ENCODE measurements at regions not wholly inside any gene's neighbourhood (a gene's known extent, or its start where the extent isn't known, plus 50 kb on each side); places are given as distances from the start of the nearest gene placed in this dataset.

DNA sequence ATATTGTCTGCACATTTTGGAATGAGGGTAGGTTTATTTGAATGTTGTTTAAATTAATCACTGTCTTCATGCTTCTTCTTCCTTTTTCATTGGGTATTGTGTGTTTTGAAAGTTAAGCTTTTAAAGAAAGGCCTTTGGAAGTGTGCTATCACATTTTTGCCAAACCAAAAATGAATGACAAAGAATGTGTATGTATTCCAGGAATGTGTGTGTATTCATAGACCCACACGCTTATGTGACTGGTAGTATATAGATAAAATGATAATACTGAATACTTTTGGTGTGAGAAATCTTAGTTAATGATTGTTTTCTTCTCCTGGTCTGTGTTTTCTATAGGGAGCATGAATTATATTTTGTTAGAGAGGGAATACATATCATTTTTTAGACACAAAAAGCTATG, 404.4 kb downstream of the TLL1 start (continued):
- TF ChIP-seq FOSB (CRISPR knock-in tag; IDR thresholded peaks at IDR 0.05) (no peak), SMC3 (IDR thresholded peaks at IDR 0.05) (no peak)
- TF ChIP-seq, protein P1, sequence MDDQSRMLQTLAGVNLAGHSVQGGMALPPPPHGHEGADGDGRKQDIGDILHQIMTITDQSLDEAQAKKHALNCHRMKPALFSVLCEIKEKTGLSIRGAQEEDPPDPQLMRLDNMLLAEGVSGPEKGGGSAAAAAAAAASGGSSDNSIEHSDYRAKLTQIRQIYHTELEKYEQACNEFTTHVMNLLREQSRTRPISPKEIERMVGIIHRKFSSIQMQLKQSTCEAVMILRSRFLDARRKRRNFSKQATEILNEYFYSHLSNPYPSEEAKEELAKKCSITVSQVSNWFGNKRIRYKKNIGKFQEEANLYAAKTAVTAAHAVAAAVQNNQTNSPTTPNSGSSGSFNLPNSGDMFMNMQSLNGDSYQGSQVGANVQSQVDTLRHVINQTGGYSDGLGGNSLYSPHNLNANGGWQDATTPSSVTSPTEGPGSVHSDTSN (IDR thresholded peaks at IDR 0.05), result no peak

DNA sequence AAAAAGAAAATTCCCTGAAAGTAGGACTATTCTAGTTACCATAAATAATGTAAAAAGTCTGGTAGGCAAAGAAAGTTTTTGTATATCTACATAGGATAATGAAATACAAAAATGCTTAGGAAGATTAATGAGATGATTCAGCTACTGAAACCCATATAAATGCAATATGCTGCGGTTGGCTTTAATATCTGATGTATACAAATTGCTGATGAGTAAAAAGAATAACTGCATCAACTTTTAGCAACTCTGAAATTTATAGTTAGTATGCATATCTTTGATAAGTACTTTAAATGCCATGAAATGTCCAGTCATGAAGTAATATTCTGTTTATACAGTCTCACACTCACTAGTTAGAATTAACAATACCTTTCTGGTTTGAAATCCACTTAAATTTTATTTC, 404.8 kb downstream of the TLL1 start:
- no peak for TF ChIP-seq SMC3 (IDR thresholded peaks at IDR 0.05)
- TF ChIP-seq, protein P2, sequence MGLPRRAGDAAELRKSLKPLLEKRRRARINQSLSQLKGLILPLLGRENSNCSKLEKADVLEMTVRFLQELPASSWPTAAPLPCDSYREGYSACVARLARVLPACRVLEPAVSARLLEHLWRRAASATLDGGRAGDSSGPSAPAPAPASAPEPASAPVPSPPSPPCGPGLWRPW (IDR thresholded peaks at IDR 0.05), result no peak
- TF ChIP-seq BHLHE40 (IDR thresholded peaks at IDR 0.05; ENCODE audit: low read depth, low read length), result no peak
- no peak for TF ChIP-seq ZNF302 (CRISPR knock-in tag; IDR thresholded peaks at IDR 0.05)
- TF ChIP-seq MAFK (IDR thresholded peaks at IDR 0.05; ENCODE audit: partially characterized antibody), result no peak
- no peak for TF ChIP-seq MAZ (IDR thresholded peaks at IDR 0.05; ENCODE audit: borderline replicate concordance, low read depth, low read length)
- no peak for TF ChIP-seq EP300 (IDR thresholded peaks at IDR 0.05)
- no peak for TF ChIP-seq EHMT2 (IDR thresholded peaks at IDR 0.05; ENCODE audit: low read depth)
- Histone ChIP-seq H3K4me2 (no peak overlapping the region), H3K4me3 (no peak overlapping the region), H3K9me3 (no peaks in the 10 kb centered on the region), H3K4me1 (no peaks in the 10 kb centered on the region), H3K27ac (no peak overlapping the region)
- no peak for FAIRE-seq
- DNase-seq (ENCODE audit: low read depth in 1 of 2, low spot score in 1 of 2), result no peak
- ChIA-PET POLR2A (no interaction called here), CTCF (no interaction called here)
- ATAC-seq, result no peak
- whole genome bisulfite sequencing (ENCODE audit: missing lambda C conversion rate), result 32% methylated on average over 1 of the region's 1 CpG

DNA sequence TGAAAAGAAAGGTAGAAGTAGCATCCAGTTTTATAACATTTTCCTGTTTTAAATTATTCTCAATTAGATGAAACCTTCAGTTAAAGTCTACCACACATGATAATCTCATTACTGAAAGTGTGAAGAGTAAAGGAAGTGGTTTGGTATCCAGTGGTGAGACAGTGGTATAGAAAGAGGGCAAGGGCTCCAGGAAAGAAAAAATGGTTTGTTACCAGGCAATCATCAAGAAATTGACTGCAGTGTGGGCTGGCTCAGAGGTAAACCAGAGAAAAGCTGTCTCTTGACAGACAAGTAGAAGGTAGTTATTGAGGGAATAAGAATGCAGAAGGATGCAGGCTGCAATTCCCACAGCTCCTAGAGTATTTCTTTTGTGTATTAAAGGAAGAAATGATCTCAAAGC, 406.2 kb downstream of the TLL1 start:
- no peaks in the 10 kb centered on the region for H3K9me3 ChIP-seq
- H3K4me3 ChIP-seq, result no peak overlapping the region
- ATAC-seq (no peak), DNase-seq (ENCODE audit: low read depth in 1 of 2, low spot score in 1 of 2) (no peak), FAIRE-seq (no peak)
- no peaks in the 10 kb centered on the region for H3K4me1 ChIP-seq
- ChIA-PET POLR2A (no interaction called here), CTCF (no interaction called here)
- no peak overlapping the region for H3K27ac ChIP-seq
- TF ChIP-seq HOXB13 (CRISPR knock-in tag; IDR thresholded peaks at IDR 0.05; ENCODE audit: low read depth) (no peak), TFCP2L1 (CRISPR knock-in tag; IDR thresholded peaks at IDR 0.05) (no peak), RAD21 (conservative IDR thresholded peaks at IDR 0.05 in 1 of 2, IDR thresholded peaks at IDR 0.05 in 1 of 2) (no peak), POLR2A (IDR thresholded peaks at IDR 0.05; ENCODE audit: low read length) (no peak), FOXS1 (CRISPR knock-in tag; IDR thresholded peaks at IDR 0.05) (no peak)
- no peak overlapping the region for H3K4me2 ChIP-seq

DNA sequence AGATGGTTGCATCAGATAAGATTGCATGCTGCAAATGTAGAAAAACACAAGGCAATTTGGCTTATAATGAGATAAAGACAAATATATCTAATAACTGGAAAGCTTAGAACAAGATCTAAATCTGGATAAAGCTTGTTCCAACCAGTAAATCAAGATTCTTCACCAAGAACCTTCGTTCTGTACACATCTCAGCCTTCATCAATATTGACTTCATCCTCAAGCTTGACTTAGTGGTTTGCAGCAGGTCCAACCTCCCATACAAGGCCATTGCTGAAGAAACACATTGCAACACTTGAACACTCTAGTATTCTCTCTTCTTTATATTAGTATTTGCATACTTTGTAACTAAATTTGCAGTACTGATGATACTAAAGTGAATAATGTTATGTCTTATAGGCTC, 407.6 kb downstream of the TLL1 start:
- no peak for FAIRE-seq
- 9% methylated on average over 1 of the region's 1 CpG for WGBS (ENCODE audit: missing lambda C conversion rate)
- no peak overlapping the region for H3K4me3 ChIP-seq
- H3K4me2 ChIP-seq, result no peak overlapping the region
- DNase-seq (ENCODE audit: low read depth in 1 of 2, low spot score in 1 of 2), result no peak
- no peaks in the 10 kb centered on the region for H3K9me3 ChIP-seq
- ATAC-seq, result no peak
- no peaks in the 10 kb centered on the region for H3K4me1 ChIP-seq
- no peak for TF ChIP-seq FOSB (CRISPR knock-in tag; IDR thresholded peaks at IDR 0.05)
- TF ChIP-seq, protein P3, sequence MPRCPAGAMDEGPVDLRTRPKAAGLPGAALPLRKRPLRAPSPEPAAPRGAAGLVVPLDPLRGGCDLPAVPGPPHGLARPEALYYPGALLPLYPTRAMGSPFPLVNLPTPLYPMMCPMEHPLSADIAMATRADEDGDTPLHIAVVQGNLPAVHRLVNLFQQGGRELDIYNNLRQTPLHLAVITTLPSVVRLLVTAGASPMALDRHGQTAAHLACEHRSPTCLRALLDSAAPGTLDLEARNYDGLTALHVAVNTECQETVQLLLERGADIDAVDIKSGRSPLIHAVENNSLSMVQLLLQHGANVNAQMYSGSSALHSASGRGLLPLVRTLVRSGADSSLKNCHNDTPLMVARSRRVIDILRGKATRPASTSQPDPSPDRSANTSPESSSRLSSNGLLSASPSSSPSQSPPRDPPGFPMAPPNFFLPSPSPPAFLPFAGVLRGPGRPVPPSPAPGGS (IDR thresholded peaks at IDR 0.05), result no peak
- no peak for TF ChIP-seq GATA3 (IDR thresholded peaks at IDR 0.05; ENCODE audit: borderline replicate concordance)
- no peak for TF ChIP-seq MAZ (IDR thresholded peaks at IDR 0.05; ENCODE audit: borderline replicate concordance, low read depth, low read length)
- no peak for TF ChIP-seq FOSL2 (IDR thresholded peaks at IDR 0.05)
- no peak for TF ChIP-seq FOSL2 (CRISPR knock-in tag; IDR thresholded peaks at IDR 0.05)
- no peak for TF ChIP-seq HOXA7 (CRISPR knock-in tag; IDR thresholded peaks at IDR 0.05)
- TF ChIP-seq, protein P4, sequence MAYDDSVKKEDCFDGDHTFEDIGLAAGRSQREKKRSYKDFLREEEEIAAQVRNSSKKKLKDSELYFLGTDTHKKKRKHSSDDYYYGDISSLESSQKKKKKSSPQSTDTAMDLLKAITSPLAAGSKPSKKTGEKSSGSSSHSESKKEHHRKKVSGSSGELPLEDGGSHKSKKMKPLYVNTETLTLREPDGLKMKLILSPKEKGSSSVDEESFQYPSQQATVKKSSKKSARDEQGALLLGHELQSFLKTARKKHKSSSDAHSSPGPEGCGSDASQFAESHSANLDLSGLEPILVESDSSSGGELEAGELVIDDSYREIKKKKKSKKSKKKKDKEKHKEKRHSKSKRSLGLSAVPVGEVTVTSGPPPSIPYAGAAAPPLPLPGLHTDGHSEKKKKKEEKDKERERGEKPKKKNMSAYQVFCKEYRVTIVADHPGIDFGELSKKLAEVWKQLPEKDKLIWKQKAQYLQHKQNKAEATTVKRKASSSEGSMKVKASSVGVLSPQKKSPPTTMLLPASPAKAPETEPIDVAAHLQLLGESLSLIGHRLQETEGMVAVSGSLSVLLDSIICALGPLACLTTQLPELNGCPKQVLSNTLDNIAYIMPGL (CRISPR knock-in tag; IDR thresholded peaks at IDR 0.05; ENCODE audit: borderline replicate concordance), result no peak
- POLR2A ChIA-PET, result no interaction called here
- no peak overlapping the region for H3K27ac ChIP-seq
- CTCF ChIA-PET, result no interaction called here
